GM19239 (cell line): ENCODE measurements at regions not wholly inside any gene's neighbourhood (a gene's known extent, or its start where the extent isn't known, plus 50 kb on each side); places are given as distances from the start of the nearest gene placed in this dataset.
"Not testable (repeated sequence)": the region's sequence is repeated elsewhere in the genome, so short reads cannot be mapped to it uniquely, and the experiment has no call there.

Source experiments
- DNase-seq: peaks from one replicate; pipeline ENCODE4 v3.0.0; 2011; ENCODE audit warnings: low spot score; ENCODE audit not compliant: insufficient read length
- FAIRE-seq: peaks from 2 replicates; lab custom pipeline; 2011; peaks lifted over from hg19 to GRCh38; lab: Jason Lieb, UNC

GRCh38 chr6:106751501-106752252 lies 122.3 kb downstream of the QRSL1 start:
- FAIRE-seq (no peak), DNase-seq (no peak)

GRCh38 chr6:106750946-106751345 lies 121.6 kb downstream of the QRSL1 start:
- FAIRE-seq, result no peak
- DNase-seq, result no peak

GRCh38 chr6:106750142-106750918 lies 121.0 kb downstream of the QRSL1 start:
- FAIRE-seq (no peak), DNase-seq (no peak)

- FAIRE-seq (no peak), DNase-seq (no peak)
Observed at GRCh38 chr6:106749609-106750008, 120.2 kb downstream of the QRSL1 start.

DNA sequence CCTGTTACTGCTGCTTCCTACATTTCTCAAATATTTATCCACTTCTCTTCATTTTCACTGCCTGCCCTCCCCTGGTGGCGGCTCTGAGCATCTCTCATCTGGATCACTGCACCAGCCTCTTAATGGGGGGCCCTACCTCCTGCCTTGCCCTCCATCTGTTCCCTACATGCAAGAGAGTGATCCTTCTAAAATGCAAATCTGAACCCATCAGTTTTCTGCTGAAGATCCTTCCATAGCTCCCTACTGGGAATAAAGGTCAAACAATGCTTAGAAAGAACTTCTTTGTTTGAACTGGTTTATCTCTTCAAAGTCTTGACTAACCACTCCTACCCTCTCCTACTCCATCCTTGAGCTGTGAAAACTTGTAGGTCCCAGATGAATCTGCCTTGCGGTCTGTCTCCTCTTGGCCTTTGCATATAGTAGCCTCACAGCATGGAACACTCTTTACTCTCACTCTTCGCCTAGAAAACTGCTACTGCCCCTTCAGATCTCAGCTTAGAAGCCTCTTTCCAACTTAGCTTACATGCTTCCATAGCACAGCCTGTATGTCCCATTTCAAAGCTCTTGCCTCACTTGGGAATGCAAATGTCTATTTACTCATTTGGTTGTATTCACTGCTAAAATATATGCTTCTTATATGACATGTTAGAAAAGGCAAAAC lies 119.3 kb downstream of the QRSL1 start:
- DNase-seq (no peak), FAIRE-seq (no peak)

DNA sequence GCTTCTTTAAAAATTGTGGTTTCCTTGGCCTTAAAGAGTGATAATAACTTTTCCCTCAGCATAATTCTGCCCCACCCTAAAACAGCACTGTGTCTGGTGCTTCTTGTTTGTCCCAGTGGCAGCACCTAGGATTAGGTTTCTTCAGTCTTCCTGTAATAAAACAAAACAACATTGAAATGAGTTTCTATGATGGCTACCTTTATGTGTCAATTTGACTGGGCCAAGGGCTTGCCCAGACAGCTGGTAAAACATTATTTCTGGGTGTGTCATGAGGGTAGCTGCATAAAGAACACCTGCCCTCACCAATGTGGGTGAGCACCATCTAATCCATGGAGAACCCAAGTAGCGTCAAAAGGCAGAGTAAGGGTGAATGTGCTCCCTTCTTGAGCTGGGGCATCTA lies 117.8 kb downstream of the QRSL1 start:
- DNase-seq (no peak), FAIRE-seq (no peak)

- no peak for FAIRE-seq
- DNase-seq, result no peak
Observed at GRCh38 chr6:106746652-106747051, 117.3 kb downstream of the QRSL1 start.

DNA sequence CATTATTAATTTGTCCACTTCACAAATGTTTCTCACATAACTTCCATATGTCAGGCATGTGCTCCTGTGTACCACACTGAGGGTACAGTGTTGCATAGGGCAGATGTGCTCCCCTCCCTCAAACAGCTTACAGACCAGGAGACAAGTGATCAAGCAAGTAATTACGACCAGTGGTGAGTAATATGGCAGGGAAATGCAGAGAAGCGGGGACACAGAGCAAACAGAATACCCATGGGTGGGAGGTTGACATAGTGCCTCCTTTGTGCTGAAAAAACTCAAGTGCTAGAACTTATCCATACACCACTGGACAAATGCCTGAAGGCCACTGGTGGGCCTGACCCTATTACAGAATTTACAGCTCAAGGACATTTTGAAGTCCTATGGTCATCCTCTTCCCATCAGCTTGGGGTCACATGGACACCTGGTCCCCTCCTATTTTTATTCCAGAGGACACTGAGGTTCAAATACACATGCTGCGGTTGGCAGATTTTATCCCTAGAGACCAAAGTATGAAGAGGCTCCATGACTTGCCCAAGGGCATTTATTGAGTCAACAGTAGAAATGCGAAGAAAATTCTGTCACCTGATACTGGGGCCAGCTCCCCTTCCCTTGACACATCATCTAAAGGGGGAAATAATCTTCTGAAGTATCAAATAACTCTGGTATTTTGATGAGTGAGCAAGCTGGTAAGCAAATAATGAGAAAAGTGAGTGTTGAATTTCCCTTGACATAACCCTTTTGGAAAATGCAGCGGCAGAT lies 116.6 kb downstream of the QRSL1 start:
- FAIRE-seq, result no peak
- DNase-seq, result no peak

DNA sequence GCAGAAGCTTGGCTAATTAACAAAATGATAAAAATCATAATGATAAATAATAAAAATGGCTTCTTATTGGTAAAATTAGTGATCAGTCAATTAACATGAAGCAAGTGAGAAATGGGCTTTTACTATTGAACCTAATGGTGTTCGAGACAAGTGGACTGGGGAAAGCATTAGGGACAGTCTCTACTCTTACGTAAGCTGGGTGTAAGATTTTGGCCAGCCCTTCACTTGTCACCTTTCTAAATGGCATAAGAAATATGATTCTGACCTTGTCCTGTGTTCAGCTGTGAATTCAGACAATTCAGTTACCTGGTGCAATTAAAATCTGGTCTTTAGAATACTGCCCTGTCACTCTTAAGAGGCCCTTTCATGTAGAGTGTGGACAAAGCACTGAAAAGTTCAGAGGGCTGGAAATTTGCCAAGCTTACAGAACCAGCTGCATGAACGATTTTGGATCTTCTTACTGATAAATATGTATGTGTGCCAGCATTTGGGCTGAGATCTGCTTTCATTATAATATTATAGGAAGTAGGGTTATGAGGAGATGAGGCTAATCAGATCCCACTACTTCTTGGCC lies 115.9 kb downstream of the QRSL1 start:
- DNase-seq (no peak), FAIRE-seq (no peak)

- FAIRE-seq (no peak), DNase-seq (no peak)
Observed at GRCh38 chr6:106744781-106745180, 115.4 kb downstream of the QRSL1 start.

GRCh38 chr6:106744029-106744428 lies 114.7 kb downstream of the QRSL1 start:
- DNase-seq, FAIRE-seq: not testable (repeated sequence)

GRCh38 chr6:106743612-106744011 lies 114.2 kb downstream of the QRSL1 start:
- FAIRE-seq, result no peak
- no peak for DNase-seq

DNA sequence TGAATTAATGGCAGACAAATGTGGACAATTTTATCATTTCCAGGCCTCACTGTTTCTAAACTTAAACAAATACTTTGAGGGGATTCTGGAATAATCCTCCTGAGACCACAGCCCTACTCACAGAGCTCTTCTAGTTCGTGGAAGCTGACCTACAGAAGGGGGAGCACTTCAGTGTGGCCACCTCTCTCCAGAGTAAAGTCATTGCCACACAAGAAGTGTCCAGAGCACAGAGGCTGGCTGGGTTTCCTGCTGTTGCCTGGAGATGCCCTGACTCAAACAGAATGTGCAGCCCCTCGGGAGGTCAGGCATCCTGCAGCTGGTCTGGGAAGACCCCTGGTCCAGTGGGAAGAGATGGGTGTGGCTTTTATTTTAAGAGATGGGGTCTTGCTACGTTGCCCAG lies 110.9 kb downstream of the QRSL1 start:
- no peak for FAIRE-seq
- no peak for DNase-seq

- FAIRE-seq, result no peak
- DNase-seq, result no peak
Observed at GRCh38 chr6:106739387-106739786, 110.0 kb downstream of the QRSL1 start.

GRCh38 chr6:106736502-106736901 lies 107.1 kb downstream of the QRSL1 start:
- no peak for DNase-seq
- no peak for FAIRE-seq

GRCh38 chr6:106735828-106736227 lies 106.5 kb downstream of the QRSL1 start:
- DNase-seq (no peak), FAIRE-seq (no peak)

- no peak for FAIRE-seq
- no peak for DNase-seq
Observed at GRCh38 chr6:106735136-106735633, 105.8 kb downstream of the QRSL1 start.

DNA sequence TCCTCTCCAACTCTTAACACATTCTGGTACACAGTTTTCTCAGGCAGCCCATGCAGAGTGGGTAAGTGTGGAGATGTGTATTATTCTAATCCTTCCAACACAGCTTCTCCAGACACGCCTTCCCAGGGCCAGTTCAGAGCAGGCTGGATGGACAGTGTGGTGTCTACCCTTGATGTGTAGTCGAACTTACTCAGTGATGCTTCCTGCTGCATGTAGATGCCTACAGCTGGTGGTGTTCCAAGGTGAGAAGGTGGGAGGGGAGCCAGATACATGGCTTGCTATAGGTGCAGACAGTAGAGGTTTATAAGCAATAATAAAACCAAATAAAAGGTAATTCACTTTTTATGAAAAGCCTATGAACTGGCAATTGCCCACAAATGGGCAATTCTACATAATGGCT lies 104.0 kb downstream of the QRSL1 start:
- no peak for FAIRE-seq

GRCh38 chr6:106732376-106732940 lies 103.1 kb downstream of the QRSL1 start:
- FAIRE-seq (no peak), DNase-seq (no peak)

More for the DNA sequence above, 104.0 kb downstream of the QRSL1 start:
- no peak for DNase-seq

DNA sequence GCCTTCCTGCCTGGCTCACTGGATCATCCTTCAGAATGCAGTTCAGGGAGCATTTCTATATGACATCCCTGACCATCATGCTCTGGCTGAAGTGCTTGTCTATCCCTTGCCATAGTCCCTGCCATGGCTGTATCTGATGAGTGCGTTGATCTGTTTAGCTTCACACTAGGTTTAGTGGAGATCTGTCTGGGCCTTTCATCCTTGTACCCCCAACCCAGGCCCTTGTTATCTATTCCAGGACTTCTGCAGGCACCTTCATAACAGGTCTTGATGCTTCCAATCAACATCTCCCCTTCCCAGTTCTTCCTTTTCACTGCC lies 102.4 kb downstream of the QRSL1 start:
- FAIRE-seq, result no peak
- DNase-seq, result no peak
